Endothelial cell (in vitro differentiated cells): ENCODE measurements at regions not wholly inside any gene's neighbourhood (a gene's known extent, or its start where the extent isn't known, plus 50 kb on each side); places are given as distances from the start of the nearest gene placed in this dataset.

Experiments used
- DNase-seq: peaks from one replicate; pipeline ENCODE4 v3.0.0; 2021; ENCODE audit warnings: low spot score
- H3K27ac Mint-ChIP-seq: one replicate; pipeline ENCODE4 v1.8.0; 2021; ENCODE audit warnings: mixed read lengths, inconsistent platforms; ENCODE audit not compliant: unreplicated experiment
- H3K27me3 Mint-ChIP-seq: one replicate; pipeline ENCODE4 v1.8.0; 2021; ENCODE audit warnings: mild to moderate bottlenecking, moderate library complexity, mixed read lengths, inconsistent platforms; ENCODE audit not compliant: unreplicated experiment
- H3K36me3 Mint-ChIP-seq: one replicate; pipeline ENCODE4 v1.8.0; 2021; ENCODE audit warnings: mild to moderate bottlenecking, low read depth, mixed read lengths, inconsistent platforms; ENCODE audit not compliant: unreplicated experiment
- H3K4me1 Mint-ChIP-seq: one replicate; pipeline ENCODE4 v1.8.0; 2021; ENCODE audit warnings: mild to moderate bottlenecking, mixed read lengths, inconsistent platforms; ENCODE audit not compliant: unreplicated experiment
- H3K4me3 Mint-ChIP-seq: one replicate; pipeline ENCODE4 v1.8.0; 2021; ENCODE audit warnings: mild to moderate bottlenecking, mixed read lengths, inconsistent platforms; ENCODE audit not compliant: unreplicated experiment
- H3K9me3 Mint-ChIP-seq: one replicate; pipeline ENCODE4 v1.8.0; 2021; ENCODE audit warnings: mixed read lengths, inconsistent platforms; ENCODE audit not compliant: unreplicated experiment
- CTCF ChIP-seq: fragments of 200-600 bp; sonication (generic); IDR thresholded peaks from one replicate; pipeline ENCODE4 v1.5.0; 2021; ENCODE audit warnings: antibody characterized with exemption; ENCODE audit not compliant: unreplicated experiment

GRCh38 chr5:125222597-125223240 is 476.3 kb upstream of the ZNF608 start:
- Mint-ChIP-seq H3K4me3 (no peak overlapping the region), H3K27me3 (no peaks in the 10 kb centered on the region), H3K27ac (no peak overlapping the region), H3K4me1 (no peaks in the 10 kb centered on the region), H3K9me3 (no peaks in the 10 kb centered on the region), H3K36me3 (no peaks in the 10 kb centered on the region)
- no peak for TF ChIP-seq CTCF
- no peak for DNase-seq

- DNase-seq = no peak
- Mint-ChIP-seq H3K27me3 (no peaks in the 10 kb centered on the region), H3K4me3 (no peak overlapping the region), H3K9me3 (no peaks in the 10 kb centered on the region), H3K36me3 (no peaks in the 10 kb centered on the region), H3K27ac (no peak overlapping the region), H3K4me1 (no peaks in the 10 kb centered on the region)
- no peak for TF ChIP-seq CTCF
Observed at GRCh38 chr5:125225424-125225823, 479.0 kb upstream of the ZNF608 start.

- no peak for DNase-seq
- no peak overlapping the region for H3K27ac Mint-ChIP-seq
- H3K9me3 Mint-ChIP-seq = no peaks in the 10 kb centered on the region
- H3K4me3 Mint-ChIP-seq = no peak overlapping the region
- H3K36me3 Mint-ChIP-seq = no peaks in the 10 kb centered on the region
- TF ChIP-seq CTCF = no peak
- no peaks in the 10 kb centered on the region for H3K27me3 Mint-ChIP-seq
- H3K4me1 Mint-ChIP-seq = no peaks in the 10 kb centered on the region
Observed at GRCh38 chr5:125226825-125227224, 480.4 kb upstream of the ZNF608 start.

GRCh38 chr5:125227333-125228095 is 481.1 kb upstream of the ZNF608 start:
- peak; percentile 52 for DNase-seq
- Mint-ChIP-seq H3K4me1 (no peaks in the 10 kb centered on the region), H3K4me3 (no peak overlapping the region), H3K9me3 (no peaks in the 10 kb centered on the region), H3K36me3 (no peaks in the 10 kb centered on the region), H3K27me3 (no peaks in the 10 kb centered on the region), H3K27ac (no peak overlapping the region)
- peak; percentile 46 for TF ChIP-seq CTCF

- no peak for TF ChIP-seq CTCF
- no peaks in the 10 kb centered on the region for H3K36me3 Mint-ChIP-seq
- no peaks in the 10 kb centered on the region for H3K27me3 Mint-ChIP-seq
- no peak overlapping the region for H3K27ac Mint-ChIP-seq
- no peaks in the 10 kb centered on the region for H3K4me1 Mint-ChIP-seq
- H3K4me3 Mint-ChIP-seq = no peak overlapping the region
- H3K9me3 Mint-ChIP-seq = no peaks in the 10 kb centered on the region
- no peak for DNase-seq
Observed at GRCh38 chr5:125228363-125229070, 482.1 kb upstream of the ZNF608 start.
